Tibial artery (tissue), 4 donors: ENCODE measurements at regions not wholly inside any gene's neighbourhood (a gene's known extent, or its start where the extent isn't known, plus 50 kb on each side); places are given as distances from the start of the nearest gene placed in this dataset.

Experiments used
- DNase-seq, 2 donors: peaks; one replicate each; pipeline ENCODE4 v3.0.0-alpha.2; 2019
- H3K27ac ChIP-seq, 2 donors: fragments of 200-600 bp; sonication (generic) in 1 of 2; 1 replicate in 1 of 2; 2 replicates in 1 of 2; pipeline ENCODE4 v1.5.1; 2018 to 2019; ENCODE audit warnings: mild to moderate bottlenecking in 1 of 2
- H3K27me3 ChIP-seq, 2 donors: fragments of 200-600 bp; sonication (generic) in 1 of 2; one replicate each; pipeline versions ENCODE4 v1.5.1 to v1.6.0; 2016 to 2019
- H3K36me3 ChIP-seq, 3 donors: fragments of 200-600 bp; sonication (generic) in 2 of 3; one replicate each; pipeline ENCODE4 v1.5.1; 2016 to 2019; ENCODE audit warnings: mild to moderate bottlenecking in 2 of 3
- H3K4me1 ChIP-seq, 4 donors: fragments of 200-600 bp; sonication (generic) in 2 of 4; 1 replicate in 3 of 4; 2 replicates in 1 of 4; pipeline ENCODE4 v1.5.1; 2016 to 2019
- H3K4me3 ChIP-seq, 2 donors: fragments of 200-600 bp; sonication (generic) in 1 of 2; 1 replicate in 1 of 2; 2 replicates in 1 of 2; pipeline ENCODE4 v1.5.1; 2018 to 2019; ENCODE audit warnings: mild to moderate bottlenecking in 2 of 2
- H3K9me3 ChIP-seq, 3 donors: fragments of 200-600 bp; sonication (generic) in 1 of 3; one replicate each; pipeline ENCODE4 v1.5.1; 2016 to 2019
- CTCF ChIP-seq, 2 experiments: fragments of 200-600 bp in 1 of 2; fragments of 450-650 bp in 1 of 2; IDR thresholded peaks; one replicate each; pipeline ENCODE4 v1.5.1; 2017 to 2019; ENCODE audit warnings: antibody characterized with exemption in 2 of 2, mild to moderate bottlenecking in 1 of 2, moderate library complexity in 1 of 2
- intact Hi-C: fragments of 100-400 bp; cut with DNase I; formaldehyde crosslinking; loops from one replicate; pipeline ENCODE4 v1.15.0; 2023; ENCODE audit warnings: low total_unique reads

DNA sequence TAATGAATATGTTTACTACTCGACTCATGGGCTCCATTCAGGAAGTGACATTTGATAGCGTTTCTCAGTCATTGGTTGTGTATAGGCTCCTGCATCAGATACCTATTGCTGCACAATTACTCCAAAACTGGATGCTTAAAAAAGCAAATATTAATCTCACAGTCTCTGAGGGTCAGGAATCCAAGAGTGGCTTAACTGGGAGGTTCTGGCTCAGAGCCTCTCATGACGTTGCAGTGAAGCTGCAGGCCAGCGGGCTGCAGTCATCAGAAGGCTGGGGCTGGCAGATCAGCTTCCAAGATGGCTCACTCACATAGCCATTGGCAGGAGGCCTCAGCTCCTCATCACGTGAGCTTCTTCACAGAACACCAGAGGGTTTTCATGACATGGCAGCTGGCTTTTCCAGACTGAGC, 525.1 kb upstream of the NBEA start:
- peak; percentile 73 to 74 for DNase-seq
- no peaks in the 10 kb centered on the region for H3K9me3 ChIP-seq
- H3K4me3 ChIP-seq, result no peak overlapping the region
- no peaks in the 10 kb centered on the region for H3K27me3 ChIP-seq
- no peaks in the 10 kb centered on the region for H3K36me3 ChIP-seq
- intact Hi-C loops, result no loop called here
- no peak for TF ChIP-seq CTCF (IDR thresholded peaks at IDR 0.05)
- no peak overlapping the region for H3K27ac ChIP-seq
- H3K4me1 ChIP-seq, result no peaks in the 10 kb centered on the region

GRCh38 chr13:34417896-34418295, 524.2 kb upstream of the NBEA start:
- no peaks in the 10 kb centered on the region for H3K9me3 ChIP-seq
- no peak for DNase-seq
- intact Hi-C loops, result no loop called here
- H3K27me3 ChIP-seq, result no peaks in the 10 kb centered on the region
- TF ChIP-seq CTCF (IDR thresholded peaks at IDR 0.05), result no peak
- no peaks in the 10 kb centered on the region for H3K36me3 ChIP-seq
- no peak overlapping the region for H3K27ac ChIP-seq
- no peak overlapping the region for H3K4me3 ChIP-seq
- no peaks in the 10 kb centered on the region for H3K4me1 ChIP-seq

DNA sequence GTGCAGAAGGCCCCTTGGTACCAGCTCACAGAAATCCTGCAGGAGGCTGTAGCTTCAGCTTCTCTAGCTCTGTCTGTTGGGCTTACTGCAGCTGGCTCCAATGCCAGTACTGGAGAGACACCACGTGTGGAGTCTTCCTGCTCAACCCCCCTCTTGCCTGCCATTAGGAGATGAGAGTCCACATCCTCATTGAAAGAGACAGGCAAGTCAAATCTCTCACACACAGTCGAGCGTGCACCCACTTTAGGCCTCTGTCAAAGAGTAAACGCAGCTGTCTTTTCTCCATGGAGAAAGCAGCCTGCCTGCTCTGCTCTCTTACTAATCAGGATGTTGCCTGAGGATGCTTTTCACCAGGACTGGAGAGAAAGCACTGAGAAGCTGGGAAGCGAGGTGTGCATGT, 523.0 kb upstream of the NBEA start:
- no peak overlapping the region for H3K27ac ChIP-seq
- no peak overlapping the region for H3K4me3 ChIP-seq
- no peak for DNase-seq
- H3K9me3 ChIP-seq, result no peaks in the 10 kb centered on the region
- H3K27me3 ChIP-seq, result no peaks in the 10 kb centered on the region
- H3K4me1 ChIP-seq, result no peaks in the 10 kb centered on the region
- intact Hi-C loops, result no loop called here
- no peak for TF ChIP-seq CTCF (IDR thresholded peaks at IDR 0.05)
- H3K36me3 ChIP-seq, result no peaks in the 10 kb centered on the region

GRCh38 chr13:34419755-34420154, 522.3 kb upstream of the NBEA start:
- TF ChIP-seq CTCF (IDR thresholded peaks at IDR 0.05), result no peak

DNA sequence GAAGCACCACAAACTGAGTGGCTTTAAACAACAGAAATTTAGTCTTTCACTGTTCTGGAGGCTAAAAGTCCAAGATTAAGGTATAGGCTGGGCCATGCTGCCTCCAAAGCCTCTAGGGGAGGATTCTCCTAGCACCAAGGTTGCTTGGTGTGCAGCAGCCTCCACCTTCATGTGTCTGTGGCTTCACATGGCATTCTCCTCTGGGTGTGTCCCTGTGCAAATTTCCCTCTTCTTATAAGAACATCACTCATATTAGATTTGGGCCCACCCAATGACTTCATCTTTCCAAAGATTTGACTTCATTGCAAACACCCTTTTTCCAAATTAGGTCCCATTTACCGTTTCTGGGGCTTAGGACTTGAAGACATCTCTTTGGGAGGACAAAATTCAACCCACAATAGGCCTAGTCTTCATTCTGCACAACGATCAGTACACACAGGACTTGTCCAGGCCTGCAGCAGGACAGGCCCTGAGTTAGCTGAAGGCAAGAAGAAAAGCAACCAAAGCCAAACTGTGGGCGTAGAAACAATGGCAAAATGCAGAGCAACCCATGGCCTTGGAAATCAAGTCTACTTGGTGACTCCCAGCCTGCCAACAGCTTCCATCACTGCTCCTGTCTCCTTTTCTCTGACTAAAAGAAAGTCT, 521.2 kb upstream of the NBEA start:
- Histone ChIP-seq H3K27ac (no peak overlapping the region), H3K9me3 (no peaks in the 10 kb centered on the region), H3K27me3 (no peaks in the 10 kb centered on the region), H3K4me1 (no peaks in the 10 kb centered on the region), H3K4me3 (no peak overlapping the region), H3K36me3 (no peaks in the 10 kb centered on the region)
- DNase-seq, result no peak
- no peak for TF ChIP-seq CTCF (IDR thresholded peaks at IDR 0.05)
- intact Hi-C loops, result no loop called here

More at GRCh38 chr13:34419755-34420154, 522.3 kb upstream of the NBEA start:
- intact Hi-C loops, result no loop called here
- Histone ChIP-seq H3K36me3 (no peaks in the 10 kb centered on the region), H3K4me3 (no peak overlapping the region), H3K9me3 (no peaks in the 10 kb centered on the region), H3K27me3 (no peaks in the 10 kb centered on the region), H3K27ac (no peak overlapping the region), H3K4me1 (no peaks in the 10 kb centered on the region)
- DNase-seq, result no peak

GRCh38 chr13:34421347-34421719, 520.7 kb upstream of the NBEA start:
- Histone ChIP-seq H3K27ac (no peak overlapping the region), H3K4me1 (no peaks in the 10 kb centered on the region), H3K36me3 (no peaks in the 10 kb centered on the region), H3K9me3 (no peaks in the 10 kb centered on the region), H3K27me3 (no peaks in the 10 kb centered on the region), H3K4me3 (no peak overlapping the region)
- DNase-seq, result no peak
- intact Hi-C loops, result no loop called here
- TF ChIP-seq CTCF (IDR thresholded peaks at IDR 0.05), result no peak
